CD4-positive, alpha-beta T cell (primary cell): ENCODE measurements at regions not wholly inside any gene's neighbourhood (a gene's known extent, or its start where the extent isn't known, plus 50 kb on each side); places are given as distances from the start of the nearest gene placed in this dataset.

Experiments
- ATAC-seq: fragments of 200-7000 bp; cut with Tn5 transposase; one replicate; pipeline ENCODE4 v1.10.0; 2022; ENCODE audit warnings: mild to moderate bottlenecking; ENCODE audit not compliant: poor library complexity
- CTCF ChIA-PET: fragments of 350-600 bp; sonication (Branson Sonifier 250); formaldehyde crosslinking; loops from one replicate; lab custom pipeline; 2021; ENCODE audit warnings: antibody characterized with exemption, inconsistent platforms; lab: Charles Lee
- POLR2A ChIA-PET: fragments of 350-600 bp; sonication (Branson Sonifier 250); formaldehyde crosslinking; loops from one replicate; lab custom pipeline; 2021; ENCODE audit warnings: antibody characterized with exemption, inconsistent platforms; lab: Charles Lee
- DNase-seq, 14 experiments: peaks; one replicate each; pipeline ENCODE4 v3.0.0-alpha.2; 2013 to 2020; ENCODE audit warnings: mixed read lengths in 2 of 14
- H3K27ac ChIP-seq, 2 donors: one replicate each; pipeline versions ENCODE4 v1.5.1 to v1.7.0; 2013; ENCODE audit warnings: low read length in 2 of 2, low read depth in 1 of 2, mild to moderate bottlenecking in 1 of 2
- H3K27me3 ChIP-seq, 2 experiments: 1 replicate in 1 of 2; 2 replicates in 1 of 2; pipeline versions ENCODE4 v1.6.1 to v1.7.0; 2013; ENCODE audit warnings: low read length in 2 of 2, control low read depth in 1 of 2, mild to moderate bottlenecking in 1 of 2, moderate library complexity in 1 of 2; ENCODE audit not compliant: insufficient read depth in 2 of 2, control insufficient read depth in 1 of 2
- H3K36me3 ChIP-seq: one replicate; pipeline ENCODE4 v1.6.1; 2013; ENCODE audit warnings: low read length, control low read depth; ENCODE audit not compliant: insufficient read depth
- H3K4me1 ChIP-seq: one replicate; pipeline ENCODE4 v1.6.1; 2013; ENCODE audit warnings: low read length, control low read depth; ENCODE audit not compliant: insufficient read depth
- H3K4me3 ChIP-seq: one replicate; pipeline ENCODE4 v1.5.1; 2013; ENCODE audit warnings: mild to moderate bottlenecking, low read length, moderate library complexity
- H3K9me3 ChIP-seq, 2 experiments: 1 replicate in 1 of 2; 2 replicates in 1 of 2; pipeline versions ENCODE4 v1.6.1 to v1.7.0; 2013; ENCODE audit warnings: low read length in 2 of 2, mild to moderate bottlenecking in 2 of 2, control low read depth in 1 of 2, moderate library complexity in 1 of 2; ENCODE audit not compliant: control insufficient read depth in 1 of 2, insufficient read depth in 1 of 2
- H3K27ac Mint-ChIP-seq: one replicate; pipeline ENCODE4 v1.8.0; 2020; ENCODE audit warnings: mixed read lengths
- H3K27me3 Mint-ChIP-seq: one replicate; pipeline ENCODE4 v1.8.0; 2021; ENCODE audit warnings: mixed read lengths
- H3K36me3 Mint-ChIP-seq: one replicate; pipeline ENCODE4 v1.8.0; 2021; ENCODE audit warnings: low read depth, mixed read lengths
- H3K4me1 Mint-ChIP-seq: one replicate; pipeline ENCODE4 v1.8.0; 2021; ENCODE audit warnings: low read depth, mixed read lengths
- H3K4me3 Mint-ChIP-seq: one replicate; pipeline ENCODE4 v1.8.0; 2020; ENCODE audit warnings: mild to moderate bottlenecking, mixed read lengths
- H3K9me3 Mint-ChIP-seq: one replicate; pipeline ENCODE4 v1.8.0; 2020; ENCODE audit warnings: mixed read lengths
- intact Hi-C, 2 experiments: fragments of 100-400 bp; cut with DNase I in 1 of 2; cut with micrococcal nuclease in 1 of 2; formaldehyde crosslinking; loops; one replicate each; pipeline versions ENCODE4 v1.15.1 to v1.9.0; 2023 to 2025; cut with DNase I, micrococcal nuclease
- TF ChIP-seq, protein P1 (sequence below): fragments of 200-600 bp; IDR thresholded peaks from one replicate; pipeline ENCODE4 v1.8.0; 2022; ENCODE audit warnings: antibody characterized with exemption, mild to moderate bottlenecking

DNA sequence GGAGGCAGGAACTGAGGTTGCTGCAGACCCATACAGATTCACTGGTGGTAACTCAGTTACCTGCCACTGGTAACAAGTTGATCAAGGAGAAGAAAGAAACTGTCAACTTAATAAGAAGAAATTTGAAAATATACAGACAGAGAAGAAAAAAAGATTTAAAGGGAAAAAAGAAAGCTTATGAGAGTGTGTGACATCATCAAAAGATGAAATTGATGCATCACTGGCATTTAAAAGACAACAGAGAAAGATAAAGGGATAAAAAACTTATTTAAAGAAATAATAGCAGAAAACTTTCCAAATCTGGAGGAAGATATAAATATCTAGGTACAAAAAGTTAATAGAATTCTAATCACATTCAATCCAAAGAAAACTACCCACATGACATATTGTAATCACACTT is 1003.2 kb downstream of the TDRD15 start:
- Histone ChIP-seq H3K27me3 (no peaks in the 10 kb centered on the region), H3K4me1 (no peaks in the 10 kb centered on the region), H3K4me3 (no peak overlapping the region), H3K36me3 (no peaks in the 10 kb centered on the region), H3K9me3 (peaks cover 0 to 6% of the 10 kb centered on the region in 2 experiments), H3K27ac (no peak overlapping the region)
- TF ChIP-seq, protein P1, sequence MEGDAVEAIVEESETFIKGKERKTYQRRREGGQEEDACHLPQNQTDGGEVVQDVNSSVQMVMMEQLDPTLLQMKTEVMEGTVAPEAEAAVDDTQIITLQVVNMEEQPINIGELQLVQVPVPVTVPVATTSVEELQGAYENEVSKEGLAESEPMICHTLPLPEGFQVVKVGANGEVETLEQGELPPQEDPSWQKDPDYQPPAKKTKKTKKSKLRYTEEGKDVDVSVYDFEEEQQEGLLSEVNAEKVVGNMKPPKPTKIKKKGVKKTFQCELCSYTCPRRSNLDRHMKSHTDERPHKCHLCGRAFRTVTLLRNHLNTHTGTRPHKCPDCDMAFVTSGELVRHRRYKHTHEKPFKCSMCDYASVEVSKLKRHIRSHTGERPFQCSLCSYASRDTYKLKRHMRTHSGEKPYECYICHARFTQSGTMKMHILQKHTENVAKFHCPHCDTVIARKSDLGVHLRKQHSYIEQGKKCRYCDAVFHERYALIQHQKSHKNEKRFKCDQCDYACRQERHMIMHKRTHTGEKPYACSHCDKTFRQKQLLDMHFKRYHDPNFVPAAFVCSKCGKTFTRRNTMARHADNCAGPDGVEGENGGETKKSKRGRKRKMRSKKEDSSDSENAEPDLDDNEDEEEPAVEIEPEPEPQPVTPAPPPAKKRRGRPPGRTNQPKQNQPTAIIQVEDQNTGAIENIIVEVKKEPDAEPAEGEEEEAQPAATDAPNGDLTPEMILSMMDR: no peak
- H3K36me3 Mint-ChIP-seq: no peaks in the 10 kb centered on the region
- no peaks in the 10 kb centered on the region for H3K27me3 Mint-ChIP-seq
- no peak for ATAC-seq
- H3K4me3 Mint-ChIP-seq: no peak overlapping the region
- H3K9me3 Mint-ChIP-seq: peaks cover 19% of the 10 kb centered on the region
- intact Hi-C loops: no loop called here
- DNase-seq: no peak
- POLR2A ChIA-PET: no interaction called here
- no peak overlapping the region for H3K27ac Mint-ChIP-seq
- CTCF ChIA-PET: no interaction called here
- H3K4me1 Mint-ChIP-seq: no peaks in the 10 kb centered on the region

DNA sequence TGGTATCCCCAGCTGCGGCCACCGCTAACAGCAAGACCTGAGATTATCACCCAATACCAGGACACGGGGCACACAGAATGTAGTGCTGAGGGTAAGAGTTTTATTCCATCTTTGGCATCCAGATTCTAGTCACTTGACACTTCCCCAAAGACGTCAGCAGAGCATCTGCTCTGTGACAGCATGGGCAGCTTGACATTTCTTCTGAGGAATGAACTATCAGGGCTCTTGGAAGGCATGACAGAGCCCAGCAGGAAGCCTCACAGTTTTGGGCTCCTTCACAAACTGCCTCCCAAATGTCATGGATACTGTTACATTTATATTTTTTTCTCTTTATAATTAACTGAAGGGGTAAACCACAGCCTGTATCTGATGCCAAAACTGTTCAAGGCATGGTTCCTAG is 1010.7 kb downstream of the TDRD15 start:
- POLR2A ChIA-PET: no interaction called here
- intact Hi-C loops: no loop called here
- Histone ChIP-seq H3K36me3 (no peaks in the 10 kb centered on the region), H3K4me1 (no peaks in the 10 kb centered on the region), H3K27ac (no peak overlapping the region), H3K4me3 (no peak overlapping the region), H3K9me3 (peaks cover 0 to 8% of the 10 kb centered on the region in 2 experiments), H3K27me3 (no peaks in the 10 kb centered on the region)
- CTCF ChIA-PET: no interaction called here
- H3K27me3 Mint-ChIP-seq: no peaks in the 10 kb centered on the region
- H3K4me3 Mint-ChIP-seq: no peak overlapping the region
- ATAC-seq (no peak), DNase-seq (no peak)
- no peak overlapping the region for H3K27ac Mint-ChIP-seq
- H3K9me3 Mint-ChIP-seq: peaks cover 14% of the 10 kb centered on the region
- TF ChIP-seq, protein P1: no peak
- no peaks in the 10 kb centered on the region for H3K36me3 Mint-ChIP-seq
- no peaks in the 10 kb centered on the region for H3K4me1 Mint-ChIP-seq

DNA sequence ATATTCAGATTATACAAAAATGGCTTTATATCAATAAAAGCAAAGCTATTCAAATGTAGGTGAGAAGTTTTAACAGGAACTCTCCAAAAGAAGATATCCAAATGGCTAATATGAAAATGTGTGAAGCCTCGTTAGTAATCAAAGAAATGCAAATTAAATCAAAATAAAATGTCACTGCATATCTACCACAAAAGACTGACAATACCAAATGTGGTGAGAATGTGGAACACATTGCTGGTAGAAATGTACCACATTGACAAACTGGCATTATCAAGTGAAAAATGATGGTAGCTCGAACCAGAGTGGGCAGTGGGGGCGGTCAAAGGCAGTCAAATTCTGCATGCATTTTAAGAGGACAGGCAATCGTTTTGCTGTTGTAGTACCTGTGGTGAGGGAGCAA is 1012.7 kb downstream of the TDRD15 start:
- Histone ChIP-seq H3K27ac (no peak overlapping the region), H3K9me3 (peaks cover 0 to 8% of the 10 kb centered on the region in 2 experiments), H3K36me3 (no peaks in the 10 kb centered on the region), H3K4me1 (no peaks in the 10 kb centered on the region), H3K4me3 (no peak overlapping the region), H3K27me3 (no peaks in the 10 kb centered on the region)
- POLR2A ChIA-PET: no interaction called here
- Mint-ChIP-seq H3K36me3 (no peaks in the 10 kb centered on the region), H3K4me1 (no peaks in the 10 kb centered on the region), H3K27me3 (no peaks in the 10 kb centered on the region), H3K27ac (no peak overlapping the region), H3K9me3 (peaks cover 10% of the 10 kb centered on the region), H3K4me3 (no peak overlapping the region)
- intact Hi-C loops: no loop called here
- TF ChIP-seq, protein P1: no peak
- DNase-seq (no peak), ATAC-seq (no peak)
- CTCF ChIA-PET: no interaction called here
